ENCODE measurements at regions not wholly inside any gene's neighbourhood (a gene's known extent, or its start where the extent isn't known, plus 50 kb on each side); places are given as distances from the start of the nearest gene placed in this dataset.

DNA sequence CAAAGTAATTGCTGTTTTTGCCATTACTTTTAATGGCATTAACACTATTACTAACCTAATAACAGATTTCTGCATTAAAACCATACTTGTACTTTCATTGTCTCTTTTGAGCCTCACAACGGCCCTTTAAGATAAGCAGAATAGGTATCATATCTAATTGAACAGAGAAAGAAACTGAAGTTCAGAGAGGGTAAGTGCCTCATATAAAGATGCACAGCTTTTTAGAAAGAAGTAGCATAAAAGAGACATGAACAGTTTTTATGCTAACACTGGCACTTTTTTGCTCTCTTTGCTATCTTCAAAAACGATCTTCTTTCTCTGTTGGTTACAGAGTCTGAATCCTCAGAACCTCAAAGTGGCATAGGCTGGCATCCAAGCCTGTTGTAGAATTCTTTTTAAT lies 102.9 kb upstream of the OR5AK2 start:
- TF ChIP-seq CTCF (conservative IDR thresholded peaks at IDR 0.05) (no peak), EZH2 (IDR thresholded peaks at IDR 0.05; ENCODE audit: low read depth) (no peak)
